ENCODE measurements at regions not wholly inside any gene's neighbourhood (a gene's known extent, or its start where the extent isn't known, plus 50 kb on each side); places are given as distances from the start of the nearest gene placed in this dataset.
A peak's percentile ranks its signal among the peaks of the same experiment; 100 is the strongest.

GRCh38 chr13:50400035-50400726 is 384.9 kb downstream of the KCNRG start:
- no peak overlapping the region for H3K4me3 ChIP-seq (replicated peaks in 1 of 4; ENCODE audit: control extremely low read depth in 1 of 4, insufficient read depth in 1 of 4, low read depth in 3 of 4, low read length in 4 of 4)
- no peak for TF ChIP-seq CTCF (conservative IDR thresholded peaks at IDR 0.05 in 1 of 2, IDR thresholded peaks at IDR 0.05 in 1 of 2; ENCODE audit: low read depth in 1 of 2, low read length in 2 of 2)
- no peak for TF ChIP-seq EZH2 (IDR thresholded peaks at IDR 0.05; ENCODE audit: low read length, missing control alignments)
- no peaks in the 10 kb centered on the region for H3K79me2 ChIP-seq (ENCODE audit: control insufficient read depth, insufficient read depth, low read length)
- H3K4me2 ChIP-seq (ENCODE audit: extremely low read depth, insufficient read depth, low read length) = no peak overlapping the region
- H3K27me3 ChIP-seq (ENCODE audit: control insufficient read depth, insufficient read depth, low read length) = no peaks in the 10 kb centered on the region
- H3K4me1 ChIP-seq (ENCODE audit: control insufficient read depth, extremely low read depth, insufficient read depth, low read length) = peaks cover 8% of the 10 kb centered on the region
- no peaks in the 10 kb centered on the region for H3K9me3 ChIP-seq (ENCODE audit: control insufficient read depth, insufficient read depth, low read depth, low read length)
- no peaks in the 10 kb centered on the region for H4K20me1 ChIP-seq (ENCODE audit: control insufficient read depth, extremely low read depth, insufficient read depth, low read length)
- no peak overlapping the region for H3K9ac ChIP-seq (ENCODE audit: insufficient read depth, low read length)
- H2AFZ ChIP-seq (ENCODE audit: low read length) = no peak overlapping the region
- H3K27ac ChIP-seq (ENCODE audit: insufficient read depth, low read length) = no peak overlapping the region
- no peaks in the 10 kb centered on the region for H3K36me3 ChIP-seq (ENCODE audit: control insufficient read depth, insufficient read depth, low read length)
- peak; percentile 47 to 66 for DNase-seq (ENCODE audit: low read depth in 2 of 2)

GRCh38 chr13:50401049-50401505 is 385.8 kb downstream of the KCNRG start:
- H3K27ac ChIP-seq (ENCODE audit: insufficient read depth, low read length) = no peak overlapping the region
- no peak overlapping the region for H3K9ac ChIP-seq (ENCODE audit: insufficient read depth, low read length)
- H3K9me3 ChIP-seq (ENCODE audit: control insufficient read depth, insufficient read depth, low read depth, low read length) = no peaks in the 10 kb centered on the region
- H3K79me2 ChIP-seq (ENCODE audit: control insufficient read depth, insufficient read depth, low read length) = no peaks in the 10 kb centered on the region
- TF ChIP-seq CTCF (conservative IDR thresholded peaks at IDR 0.05 in 1 of 2, IDR thresholded peaks at IDR 0.05 in 1 of 2; ENCODE audit: low read depth in 1 of 2, low read length in 2 of 2) = no peak
- no peak for TF ChIP-seq EZH2 (IDR thresholded peaks at IDR 0.05; ENCODE audit: low read length, missing control alignments)
- peaks cover 8% of the 10 kb centered on the region for H3K4me1 ChIP-seq (ENCODE audit: control insufficient read depth, extremely low read depth, insufficient read depth, low read length)
- peak overlapping the region; percentile 47 for H3K4me2 ChIP-seq (ENCODE audit: extremely low read depth, insufficient read depth, low read length)
- H3K4me3 ChIP-seq (replicated peaks in 1 of 4; ENCODE audit: control extremely low read depth in 1 of 4, insufficient read depth in 1 of 4, low read depth in 3 of 4, low read length in 4 of 4) = no peak overlapping the region
- no peak overlapping the region for H2AFZ ChIP-seq (ENCODE audit: low read length)
- H3K36me3 ChIP-seq (ENCODE audit: control insufficient read depth, insufficient read depth, low read length) = no peaks in the 10 kb centered on the region
- H3K27me3 ChIP-seq (ENCODE audit: control insufficient read depth, insufficient read depth, low read length) = no peaks in the 10 kb centered on the region
- H4K20me1 ChIP-seq (ENCODE audit: control insufficient read depth, extremely low read depth, insufficient read depth, low read length) = no peaks in the 10 kb centered on the region
- peak; percentile 84 to 97 for DNase-seq (ENCODE audit: low read depth in 2 of 2)

- Histone ChIP-seq H3K27ac (ENCODE audit: insufficient read depth, low read length) (no peak overlapping the region), H3K4me1 (ENCODE audit: control insufficient read depth, extremely low read depth, insufficient read depth, low read length) (peaks cover 8% of the 10 kb centered on the region), H4K20me1 (ENCODE audit: control insufficient read depth, extremely low read depth, insufficient read depth, low read length) (no peaks in the 10 kb centered on the region), H3K9me3 (ENCODE audit: control insufficient read depth, insufficient read depth, low read depth, low read length) (no peaks in the 10 kb centered on the region), H2AFZ (ENCODE audit: low read length) (no peak overlapping the region), H3K4me2 (ENCODE audit: extremely low read depth, insufficient read depth, low read length) (peak overlapping the region; percentile 47), H3K4me3 (replicated peaks in 1 of 4; ENCODE audit: control extremely low read depth in 1 of 4, insufficient read depth in 1 of 4, low read depth in 3 of 4, low read length in 4 of 4) (no peak overlapping the region), H3K9ac (ENCODE audit: insufficient read depth, low read length) (no peak overlapping the region), H3K79me2 (ENCODE audit: control insufficient read depth, insufficient read depth, low read length) (no peaks in the 10 kb centered on the region), H3K27me3 (ENCODE audit: control insufficient read depth, insufficient read depth, low read length) (no peaks in the 10 kb centered on the region), H3K36me3 (ENCODE audit: control insufficient read depth, insufficient read depth, low read length) (no peaks in the 10 kb centered on the region)
- TF ChIP-seq EZH2 (IDR thresholded peaks at IDR 0.05; ENCODE audit: low read length, missing control alignments) (no peak), CTCF (conservative IDR thresholded peaks at IDR 0.05 in 1 of 2, IDR thresholded peaks at IDR 0.05 in 1 of 2; ENCODE audit: low read depth in 1 of 2, low read length in 2 of 2) (no peak)
- DNase-seq (ENCODE audit: low read depth in 2 of 2) = peak; percentile 57 to 87
Observed at GRCh38 chr13:50401721-50402465, 386.6 kb downstream of the KCNRG start.

Data from fibroblast of lung (primary cell).